ENCODE measurements at regions not wholly inside any gene's neighbourhood (a gene's known extent, or its start where the extent isn't known, plus 50 kb on each side); places are given as distances from the start of the nearest gene placed in this dataset.
"Not testable (repeated sequence)": the region's sequence is repeated elsewhere in the genome, so short reads cannot be mapped to it uniquely, and the experiment has no call there.

DNA sequence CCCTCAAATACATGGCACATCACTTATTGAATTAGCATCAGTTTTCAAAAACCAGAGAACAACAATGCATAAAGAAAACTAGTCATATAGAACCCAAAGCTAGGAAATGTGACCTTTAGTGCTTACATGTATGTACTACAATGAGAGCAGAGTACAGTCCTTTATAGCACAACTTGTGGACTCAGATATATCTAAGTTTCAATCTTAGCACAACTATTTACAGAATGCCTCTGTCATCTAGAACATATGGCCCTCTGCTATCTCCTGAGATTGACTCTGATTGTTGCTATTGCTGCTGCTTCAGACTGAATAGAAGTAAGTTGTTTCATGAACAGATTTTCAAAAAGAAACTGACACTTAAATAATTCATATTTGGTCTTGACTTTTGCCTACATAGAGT is 1536.2 kb downstream of the EFNA5 start:
- DNase-seq (ENCODE audit: low read depth in 2 of 2) = no peak

DNA sequence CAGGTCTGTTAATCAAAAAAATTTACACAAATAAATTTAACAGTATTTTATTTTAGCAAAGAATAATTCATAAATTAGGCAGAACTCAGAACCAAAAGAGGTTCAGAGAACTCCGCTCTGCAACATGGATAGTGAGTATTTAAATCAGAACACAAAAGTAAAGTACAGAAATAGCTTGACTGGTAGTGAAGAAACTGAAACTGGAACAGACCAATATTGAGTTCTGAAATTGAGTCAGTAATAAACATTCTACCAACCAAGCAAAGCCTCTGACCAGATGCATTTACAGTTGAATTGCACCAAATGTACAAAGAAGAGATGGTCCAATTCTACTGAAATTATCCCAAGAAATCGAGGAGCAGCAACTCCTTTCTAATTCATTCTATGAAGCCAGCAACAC is 1542.8 kb downstream of the EFNA5 start:
- DNase-seq (ENCODE audit: low read depth in 2 of 2) = no peak

DNA sequence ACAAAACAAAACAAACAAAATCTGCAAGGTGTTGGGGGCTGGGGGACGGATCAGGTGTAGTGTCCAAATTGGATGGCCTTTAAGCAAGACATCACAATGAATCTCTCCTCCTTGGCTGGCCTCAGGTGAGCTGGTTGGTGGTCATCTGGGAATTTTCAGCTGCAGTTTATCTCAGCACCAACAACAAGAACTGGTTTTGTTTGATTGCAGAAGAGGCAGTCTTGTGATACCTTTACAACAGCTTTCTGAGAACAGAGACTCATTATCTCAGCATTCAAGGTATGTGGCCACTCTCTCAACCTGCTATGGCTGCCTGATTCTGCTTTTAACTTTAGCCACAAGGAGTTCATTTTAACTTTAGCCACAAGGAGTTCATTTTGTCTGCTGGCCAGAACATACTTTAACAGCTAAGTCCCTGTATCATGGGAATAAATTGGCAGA is 1543.4 kb downstream of the EFNA5 start:
- DNase-seq (ENCODE audit: low read depth in 2 of 2) = no peak

DNA sequence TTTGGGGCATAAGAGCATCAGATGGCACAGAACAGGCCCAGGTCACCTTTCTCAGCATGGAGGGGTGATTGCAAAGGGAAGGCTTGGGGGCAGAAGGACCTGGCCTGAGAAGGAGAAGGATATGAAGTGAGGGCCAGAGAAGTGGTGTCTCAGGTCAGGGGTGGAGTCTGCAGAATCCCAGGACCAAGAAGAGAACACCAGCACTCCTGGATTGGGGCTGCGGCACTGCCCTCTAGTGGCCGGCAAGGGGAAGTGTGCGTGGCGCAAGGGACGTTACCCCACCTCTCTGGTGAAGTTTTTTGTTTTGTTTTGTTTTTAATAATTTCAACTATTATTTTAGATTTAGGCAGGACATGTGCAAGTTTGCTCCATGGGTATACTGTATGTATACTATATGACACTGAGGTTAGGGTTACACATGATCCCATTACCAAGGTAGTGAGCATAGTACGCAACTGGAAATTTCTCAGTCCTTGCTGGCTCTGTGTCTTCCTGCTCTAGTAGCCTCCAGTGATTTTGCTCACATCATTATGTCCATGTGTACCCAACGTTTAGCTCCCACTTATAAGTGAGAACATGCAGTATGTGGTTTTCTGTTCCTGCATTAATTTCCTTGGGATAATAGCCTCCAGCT is 1548.6 kb downstream of the EFNA5 start:
- DNase-seq (ENCODE audit: low read depth in 2 of 2) = no peak

DNA sequence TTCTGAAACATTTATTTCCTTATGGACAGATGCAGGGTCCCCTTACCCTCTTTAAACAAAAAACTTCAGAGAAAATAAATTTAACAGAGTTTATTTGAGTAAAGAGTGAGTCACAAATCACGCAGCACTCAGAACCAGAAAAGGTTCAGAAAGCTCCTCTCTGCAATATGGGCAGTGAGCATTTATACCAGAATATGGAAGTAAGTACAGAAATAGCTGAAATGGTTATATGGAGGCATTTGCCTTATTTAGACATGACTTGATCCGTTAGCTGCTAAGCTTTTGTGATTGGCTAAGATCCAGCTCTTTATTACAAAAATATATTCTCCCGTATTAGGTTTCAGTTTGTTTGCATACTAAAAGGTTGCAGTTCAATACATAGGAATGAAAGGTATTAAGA is 1554.1 kb downstream of the EFNA5 start:
- DNase-seq (ENCODE audit: low read depth in 2 of 2) = no peak

DNA sequence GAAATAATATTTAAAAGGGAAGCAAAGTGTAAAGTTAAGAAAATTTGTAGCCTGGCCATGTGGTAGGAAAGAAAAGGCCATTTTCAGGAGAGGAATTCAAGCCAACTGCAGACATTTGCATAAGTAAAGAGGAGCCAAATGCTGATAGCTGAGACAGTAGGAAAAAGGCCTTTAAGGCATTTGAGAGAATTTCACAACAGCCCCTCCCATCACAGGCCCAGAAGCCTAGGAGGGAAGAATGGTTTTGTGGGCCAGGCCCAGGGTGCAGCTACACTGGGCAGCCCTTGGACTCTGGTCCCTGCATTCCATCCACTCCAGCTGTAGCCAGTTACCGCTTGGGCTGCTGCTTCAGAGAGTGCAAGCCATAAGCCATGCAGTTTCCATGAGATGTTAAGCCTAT is 1556.8 kb downstream of the EFNA5 start:
- no peak for DNase-seq (ENCODE audit: low read depth in 2 of 2)

DNA sequence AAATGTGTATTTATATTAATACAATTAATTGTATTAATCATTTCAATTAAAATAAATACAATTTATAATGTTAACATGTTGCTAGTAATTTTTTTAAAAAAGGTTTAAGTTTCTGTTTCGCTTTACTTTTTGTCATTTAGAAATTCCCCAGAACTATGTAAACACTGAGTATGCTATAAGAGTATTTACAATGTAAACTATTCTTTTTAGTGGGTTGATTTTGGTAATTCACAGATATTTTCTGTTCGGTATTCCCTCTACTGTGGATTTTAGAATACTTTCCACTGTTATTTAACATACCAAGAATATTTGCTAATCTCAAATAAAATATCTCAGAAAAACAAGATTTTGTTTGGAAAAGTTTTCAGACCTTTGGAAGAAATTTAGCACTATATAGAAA is 1564.4 kb downstream of the EFNA5 start:
- no peak for DNase-seq (ENCODE audit: low read depth in 2 of 2)

DNA sequence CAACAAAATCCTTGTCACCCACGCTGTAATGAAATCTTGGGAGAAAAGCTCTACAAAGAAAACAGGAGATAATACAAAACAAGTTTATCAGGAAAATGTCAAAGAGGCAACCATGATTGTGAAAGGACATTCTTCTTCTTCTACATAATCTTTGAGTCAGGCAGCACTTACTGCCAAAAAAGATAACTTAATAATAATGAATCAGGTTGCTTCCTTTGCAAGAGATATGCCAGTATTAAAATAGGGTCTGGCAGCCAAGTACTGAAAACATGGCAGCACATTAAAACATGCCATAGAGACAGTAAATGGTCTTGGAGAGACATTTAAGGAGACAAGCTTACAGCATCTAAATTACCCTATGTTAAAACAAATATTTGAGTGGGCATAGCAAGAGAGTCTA is 1573.4 kb downstream of the EFNA5 start:
- DNase-seq (ENCODE audit: low read depth in 2 of 2) = no peak

DNA sequence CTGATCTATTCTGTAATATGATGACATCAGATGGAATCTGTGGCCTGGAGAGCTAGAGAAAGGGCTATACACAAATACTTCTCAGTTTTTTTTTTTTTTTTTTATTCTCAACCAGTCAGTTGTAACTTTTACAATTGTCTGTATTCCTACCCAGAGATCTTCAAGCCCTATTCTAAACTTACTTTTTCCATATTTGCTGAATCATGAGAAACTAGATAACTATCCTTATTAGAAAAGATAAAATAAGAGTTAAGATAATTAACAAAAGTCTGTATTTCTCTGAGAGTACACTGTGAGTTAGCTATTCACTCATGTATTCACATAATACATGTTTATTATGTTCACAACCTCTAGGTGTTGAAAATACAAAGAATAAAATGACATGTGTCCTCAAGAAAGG is 1575.9 kb downstream of the EFNA5 start:
- no peak for DNase-seq (ENCODE audit: low read depth in 2 of 2)

DNA sequence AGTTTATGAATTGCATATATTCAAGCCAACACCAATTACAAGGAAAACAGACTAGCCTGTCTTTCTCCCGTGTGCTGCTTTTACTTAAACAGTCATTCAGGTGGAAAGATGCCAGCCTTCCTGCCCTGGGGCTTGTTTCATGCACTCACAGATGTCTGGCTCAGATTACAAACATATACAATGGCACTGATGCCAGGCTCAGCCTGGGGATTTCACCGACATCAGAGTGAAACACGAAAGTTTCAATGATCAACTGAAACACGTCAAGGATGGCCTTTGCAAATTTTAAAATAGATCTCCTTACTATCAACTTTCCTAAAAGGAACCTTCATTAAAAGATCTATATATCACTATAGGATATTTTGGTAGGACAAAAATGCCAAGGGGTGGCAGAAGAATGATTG is 1576.5 kb downstream of the EFNA5 start:
- no peak for DNase-seq (ENCODE audit: low read depth in 2 of 2)

DNA sequence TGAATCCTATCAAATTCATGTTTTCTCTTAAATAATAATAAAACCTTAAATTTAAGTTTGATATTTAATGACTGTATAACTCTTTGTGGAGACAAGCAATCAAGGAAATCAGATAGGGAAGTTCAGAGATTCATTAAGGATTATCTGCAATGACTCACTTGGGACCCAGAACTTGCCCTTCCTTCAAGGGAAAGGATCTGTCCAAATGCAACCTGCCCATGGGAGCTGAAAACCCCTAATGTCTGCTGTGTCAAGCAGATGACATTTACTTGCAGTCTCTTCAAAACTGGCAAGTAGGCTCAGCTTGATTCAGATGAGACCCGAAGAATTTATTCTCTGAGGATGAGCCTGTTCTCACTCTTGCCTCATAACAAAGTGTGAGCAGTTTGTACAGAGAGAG is 1577.6 kb downstream of the EFNA5 start:
- no peak for DNase-seq (ENCODE audit: low read depth in 2 of 2)

DNA sequence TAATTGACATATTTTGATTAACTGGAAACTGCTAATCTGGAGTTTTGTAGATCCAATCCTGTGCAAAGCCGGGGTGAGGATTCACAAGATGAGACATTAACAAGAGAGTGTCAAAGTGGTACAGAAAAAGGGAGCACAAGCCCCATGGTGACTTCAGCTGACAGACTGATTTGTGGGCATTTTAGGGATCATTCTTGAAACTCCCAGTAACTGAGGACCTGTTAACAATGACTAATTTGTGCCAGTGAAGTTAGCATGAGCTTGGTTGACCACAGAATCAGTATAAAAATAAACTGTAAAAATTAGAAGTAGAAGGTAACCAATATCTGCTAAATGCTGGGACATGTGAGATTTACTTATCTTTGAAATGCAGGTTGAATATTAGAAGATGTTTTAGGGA is 1578.3 kb downstream of the EFNA5 start:
- DNase-seq (ENCODE audit: low read depth in 2 of 2) = no peak

DNA sequence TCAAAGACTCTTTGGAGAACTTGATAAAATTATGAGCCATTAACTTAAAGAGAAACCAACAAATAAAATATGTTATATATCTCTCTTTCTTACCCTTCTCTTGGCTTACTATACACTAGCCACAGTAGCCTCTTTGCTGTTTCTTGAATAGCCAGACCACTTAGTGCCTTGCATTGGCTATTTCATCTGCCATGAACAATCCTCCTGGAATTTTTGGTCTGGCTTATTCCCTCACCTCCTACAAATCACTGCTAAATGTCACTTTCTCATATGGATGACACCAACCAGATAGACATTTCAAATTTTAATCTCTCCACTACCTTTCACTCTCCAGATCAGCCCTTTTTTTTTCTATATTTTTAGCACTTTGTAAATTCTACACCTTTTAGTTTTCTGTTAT is 1581.7 kb downstream of the EFNA5 start:
- DNase-seq (ENCODE audit: low read depth in 2 of 2) = no peak

DNA sequence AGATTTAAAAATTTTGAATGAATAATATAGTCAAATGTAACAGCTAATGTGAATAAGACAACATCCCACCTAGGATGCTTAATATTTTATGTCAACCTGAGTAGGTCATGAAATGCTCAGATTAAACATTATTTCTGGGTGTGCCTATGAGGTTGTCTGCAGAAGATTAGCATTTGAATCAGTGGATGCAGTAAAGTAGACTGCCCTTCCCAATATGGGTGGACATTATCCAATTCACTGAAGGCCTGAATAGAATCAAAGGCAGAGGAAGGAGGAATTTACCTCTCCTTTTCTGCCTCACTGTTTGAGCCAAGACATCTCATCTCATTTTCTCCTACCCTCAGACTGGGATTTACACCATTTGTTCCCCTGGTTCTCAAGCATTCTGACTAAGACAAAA is 1582.3 kb downstream of the EFNA5 start:
- no peak for DNase-seq (ENCODE audit: low read depth in 2 of 2)

DNA sequence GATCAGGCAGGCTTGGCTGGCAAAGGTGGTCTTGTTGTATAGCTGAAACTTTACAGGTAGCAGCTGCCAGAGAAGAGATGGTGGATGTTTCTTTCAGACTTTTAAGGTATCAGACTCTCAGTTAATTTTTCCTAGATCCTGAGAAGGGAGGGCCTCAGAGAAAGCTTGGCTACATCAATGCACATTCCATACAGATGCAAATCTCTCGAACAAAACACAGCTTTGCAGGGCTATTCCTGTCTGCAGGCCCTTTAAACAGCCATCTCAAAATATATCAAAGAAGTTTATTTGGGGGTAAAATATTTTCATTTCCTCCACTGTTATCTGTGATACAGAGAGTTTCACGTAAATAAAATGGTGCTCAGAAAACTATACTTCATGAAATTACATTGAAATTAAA is 1584.4 kb downstream of the EFNA5 start:
- no peak for DNase-seq (ENCODE audit: low read depth in 2 of 2)

DNA sequence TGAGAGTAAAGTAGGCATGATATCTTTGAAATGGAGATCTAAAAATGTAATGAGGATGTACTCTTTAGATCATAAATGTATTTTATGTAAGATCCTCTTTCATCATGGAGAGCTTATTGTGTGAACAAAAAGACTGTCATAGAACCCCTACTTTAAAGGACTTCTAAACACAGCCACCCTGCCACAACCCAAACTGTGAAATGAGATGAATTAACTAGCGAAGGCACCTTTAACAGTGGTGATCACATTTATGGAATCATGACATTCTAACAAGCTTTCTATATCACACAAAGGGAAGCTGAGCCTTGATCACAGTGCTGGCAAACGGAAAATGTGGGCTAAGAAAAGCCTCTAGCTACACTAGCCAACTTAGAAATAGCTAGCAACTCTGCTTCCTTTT is 1585.2 kb downstream of the EFNA5 start:
- DNase-seq (ENCODE audit: low read depth in 2 of 2) = no peak

DNA sequence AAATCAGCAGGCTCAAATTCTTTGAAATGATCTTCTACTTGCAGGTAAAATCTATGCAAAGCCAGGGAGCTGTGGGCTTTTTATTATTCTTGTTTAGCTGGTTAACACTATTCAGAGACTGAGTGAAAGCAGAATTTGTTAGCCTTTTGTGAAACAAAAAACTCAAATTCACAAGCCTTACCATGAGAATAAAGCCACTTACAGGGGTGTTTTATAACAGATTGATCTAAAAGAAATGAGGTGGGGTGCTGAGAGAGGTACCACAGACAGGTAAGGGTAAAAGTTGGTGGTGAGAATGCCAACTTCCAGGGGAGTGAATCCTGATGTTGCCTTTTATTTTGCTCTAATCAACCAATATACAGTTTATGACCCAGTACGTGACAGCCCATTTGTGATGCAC is 1585.6 kb downstream of the EFNA5 start:
- DNase-seq (ENCODE audit: low read depth in 2 of 2) = no peak

DNA sequence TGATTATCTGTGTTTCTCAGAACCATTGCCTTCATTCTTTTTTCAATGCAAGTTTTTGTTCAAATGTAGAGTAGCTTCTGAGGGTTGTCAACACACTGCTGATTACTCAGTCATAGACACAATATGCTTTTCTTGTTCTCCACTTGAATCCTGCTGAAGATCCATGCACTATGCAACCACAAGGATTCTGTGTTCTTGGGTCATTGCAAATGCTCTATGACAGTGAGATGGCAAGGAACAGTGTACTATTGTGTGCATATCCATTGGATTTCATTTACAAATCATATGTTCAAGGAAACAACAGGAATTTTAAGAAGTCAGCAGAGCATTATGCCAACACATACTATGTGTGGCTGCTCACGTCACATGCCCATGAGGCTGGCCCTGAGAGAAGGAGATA is 1590.2 kb downstream of the EFNA5 start:
- no peak for DNase-seq (ENCODE audit: low read depth in 2 of 2)

DNA sequence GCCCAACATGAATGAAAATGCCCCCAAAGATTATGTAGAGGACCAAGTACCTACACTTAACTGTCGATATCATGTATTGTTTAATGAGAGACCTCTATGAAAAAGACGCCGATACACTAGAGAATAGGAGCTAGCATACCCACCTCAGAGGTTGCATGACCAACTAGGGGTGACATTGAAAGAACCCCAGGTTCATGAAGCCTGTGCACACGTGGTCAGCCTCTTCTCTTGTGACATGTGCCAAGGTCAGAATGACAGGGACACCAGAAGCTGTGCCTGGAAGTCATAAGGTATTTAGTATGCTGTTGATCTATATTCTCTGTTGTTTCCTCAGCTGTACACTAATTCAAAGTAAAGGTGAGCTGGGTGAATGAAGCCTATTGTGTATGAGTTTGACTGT is 1594.1 kb downstream of the EFNA5 start:
- no peak for DNase-seq (ENCODE audit: low read depth in 2 of 2)

DNA sequence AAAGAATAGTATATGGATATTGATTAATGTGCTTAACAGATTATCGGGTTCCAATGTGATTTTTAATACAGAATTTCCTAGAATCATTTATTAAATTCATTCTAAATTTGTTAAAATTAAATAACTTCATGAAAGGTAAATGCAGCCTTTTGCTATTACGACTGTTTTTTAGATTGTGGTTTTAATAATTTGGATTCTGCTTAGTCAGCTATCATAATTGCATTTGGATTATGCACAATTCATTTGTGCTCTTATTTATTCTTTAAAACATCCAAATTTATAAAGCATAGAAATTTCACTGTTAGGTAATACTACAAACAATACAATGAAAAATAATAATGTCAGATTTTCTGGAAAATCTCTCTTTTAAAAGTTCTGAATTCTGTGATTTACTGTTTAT is 1598.5 kb downstream of the EFNA5 start:
- DNase-seq (ENCODE audit: low read depth in 2 of 2) = no peak

DNA sequence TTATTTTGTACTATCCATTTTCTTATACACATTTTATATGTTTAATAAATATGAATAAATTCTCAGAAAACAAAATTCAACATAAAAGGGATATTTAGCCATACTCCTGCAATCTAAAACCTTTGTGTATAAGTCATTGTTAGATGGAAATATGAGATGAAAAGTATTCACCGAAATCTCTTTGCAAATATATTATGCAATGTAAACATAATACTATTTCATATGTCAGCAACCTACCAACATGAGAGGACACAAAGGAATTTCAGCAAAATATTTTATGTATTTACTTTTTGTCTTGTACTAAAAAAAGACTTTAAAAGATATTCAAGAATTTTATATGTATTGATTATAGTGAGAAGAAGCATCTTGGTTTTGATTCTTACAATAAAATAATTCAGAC is 1623.4 kb downstream of the EFNA5 start:
- no peak for DNase-seq (ENCODE audit: low read depth in 2 of 2)

DNA sequence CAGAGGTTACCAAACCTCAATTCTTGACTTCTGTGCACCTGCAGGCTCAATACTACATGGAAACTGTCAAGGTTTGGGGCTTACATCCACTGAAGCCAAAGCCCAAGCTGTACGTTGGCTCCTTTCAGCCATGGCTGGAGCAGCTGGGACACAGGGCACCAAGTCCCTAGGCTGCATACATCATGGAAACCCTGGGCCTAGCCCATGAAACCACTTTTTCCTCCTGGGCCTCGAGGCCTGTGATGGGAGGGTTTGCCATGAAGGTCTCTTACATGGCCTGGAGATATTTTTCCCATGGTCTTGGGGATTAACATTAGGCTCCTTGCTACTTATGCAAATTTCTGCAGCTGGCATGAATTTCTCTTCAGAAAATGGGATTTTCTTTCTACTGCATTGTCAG is 1638.7 kb downstream of the EFNA5 start:
- not testable (repeated sequence) for DNase-seq (ENCODE audit: low read depth in 2 of 2)

DNA sequence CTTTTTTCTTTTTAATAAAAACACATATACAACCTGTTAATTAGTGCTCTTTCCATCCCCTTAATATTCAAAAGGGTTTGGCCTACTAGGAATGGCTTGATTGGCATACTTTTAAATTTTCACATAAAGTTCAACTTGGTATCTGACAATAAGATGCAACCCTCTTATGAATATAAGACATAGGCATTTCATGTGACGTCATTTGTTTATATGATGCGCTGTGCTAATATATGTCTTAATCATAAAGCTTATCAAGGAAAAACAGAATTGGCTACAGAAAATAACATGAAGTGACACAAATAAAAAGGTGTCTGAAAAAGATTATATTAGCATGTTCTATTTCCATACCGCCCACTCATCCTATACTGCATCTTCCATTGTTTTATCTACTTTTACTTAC is 1642.4 kb downstream of the EFNA5 start:
- no peak for DNase-seq (ENCODE audit: low read depth in 2 of 2)

DNA sequence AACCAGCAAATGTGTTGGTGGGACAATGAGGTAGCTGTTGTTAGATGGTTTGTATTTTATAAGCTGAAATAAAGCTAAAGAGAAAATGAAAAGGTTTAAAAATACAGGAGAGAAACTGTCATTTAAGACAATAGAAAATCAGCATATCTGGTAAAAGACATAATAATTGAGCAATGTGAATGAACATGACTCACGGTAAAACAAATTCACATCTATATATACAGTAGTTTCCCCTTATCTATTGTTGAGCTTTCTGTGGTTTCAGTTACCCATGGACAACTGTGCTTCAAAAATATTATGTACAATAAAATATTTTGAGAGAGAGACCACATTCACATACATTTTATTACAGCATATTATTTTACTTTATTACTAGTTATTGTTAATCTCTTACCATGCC is 1649.8 kb downstream of the EFNA5 start:
- no peak for DNase-seq (ENCODE audit: low read depth in 2 of 2)

DNA sequence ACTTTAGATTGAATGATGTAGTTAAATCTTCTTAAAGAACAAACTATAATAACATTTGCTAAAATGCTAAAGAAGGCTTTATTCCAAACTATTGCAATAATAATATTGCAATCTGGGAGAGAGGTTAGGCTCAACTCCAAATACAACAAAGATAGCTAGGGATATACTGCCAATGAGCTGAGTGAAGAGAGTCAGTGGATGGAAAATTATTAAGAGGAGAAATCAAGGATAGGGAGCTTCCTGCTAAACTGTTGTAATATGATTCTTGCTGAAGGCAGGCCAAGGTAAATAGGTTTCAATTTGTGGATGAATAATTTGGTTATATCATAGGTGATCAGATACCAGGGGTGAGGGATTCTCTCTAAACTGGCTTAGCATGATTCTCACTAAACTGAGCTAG is 1651.5 kb downstream of the EFNA5 start:
- DNase-seq (ENCODE audit: low read depth in 2 of 2) = no peak

All from stimulated activated CD4-positive, alpha-beta T cell treated with anti-CD3 and anti-CD28 coated beads, Interleukin-12 subunit alpha, Interleukin-12 subunit beta, amount 100 ng/mL, for 24 hours (primary cell).